Thyroid gland (tissue), 4 donors: ENCODE measurements at regions not wholly inside any gene's neighbourhood (a gene's known extent, or its start where the extent isn't known, plus 50 kb on each side); places are given as distances from the start of the nearest gene placed in this dataset.

ENCODE experiments used
- DNase-seq, 2 donors: peaks; one replicate each; pipeline ENCODE4 v3.0.0-alpha.2; 2019
- H3K27ac ChIP-seq, 3 donors: fragments of 200-600 bp; sonication (generic); 1 replicate in 2 of 3; 2 replicates in 1 of 3; pipeline ENCODE4 v1.5.1; 2016 to 2019; ENCODE audit warnings: mild to moderate bottlenecking in 1 of 3, moderate library complexity in 1 of 3
- H3K27me3 ChIP-seq: fragments of 200-600 bp; sonication (generic); one replicate; pipeline ENCODE4 v1.5.1; 2019
- H3K36me3 ChIP-seq, 2 donors: fragments of 200-600 bp; sonication (generic); one replicate each; pipeline ENCODE4 v1.5.1; 2016 to 2019
- H3K4me1 ChIP-seq, 2 donors: fragments of 200-600 bp; sonication (generic); one replicate each; pipeline ENCODE4 v1.5.1; 2017 to 2019
- H3K4me3 ChIP-seq, 3 donors: fragments of 200-600 bp; sonication (generic); replicated peaks in 1 of 3; 1 replicate in 2 of 3; 2 replicates in 1 of 3; pipeline ENCODE4 v1.5.1; 2016; ENCODE audit warnings: mild to moderate bottlenecking in 1 of 3
- H3K9me3 ChIP-seq: fragments of 200-600 bp; sonication (generic); one replicate; pipeline ENCODE4 v1.5.1; 2017
- CTCF ChIP-seq, 6 experiments: fragments of 200-600 bp in 3 of 6; fragments of 450-650 bp in 3 of 6; sonication (generic) in 3 of 6; IDR thresholded peaks; one replicate each; pipeline ENCODE4 v1.5.1; 2016 to 2019; ENCODE audit warnings: antibody characterized with exemption in 6 of 6, mild to moderate bottlenecking in 2 of 6, inconsistent platforms in 1 of 6, moderate library complexity in 1 of 6
- POLR2A ChIP-seq, 2 donors: fragments of 450-650 bp; IDR thresholded peaks; one replicate each; pipeline ENCODE4 v1.6.1; 2017; ENCODE audit warnings: antibody characterized with exemption in 2 of 2, mild to moderate bottlenecking in 2 of 2, moderate library complexity in 1 of 2
- WGBS, 2 donors: methylation state at CpG; one replicate each; pipeline ENCODE4 v1.1.5; 2017; 5-methylcytosine and 5-hydroxymethylcytosine counted together
- intact Hi-C: fragments of 100-400 bp; cut with DNase I; formaldehyde crosslinking; loops from one replicate; pipeline ENCODE4 v1.15.1; 2023

- H3K4me1 ChIP-seq = no peaks in the 10 kb centered on the region
- intact Hi-C loops = no loop called here
- no peaks in the 10 kb centered on the region for H3K27me3 ChIP-seq
- no peaks in the 10 kb centered on the region for H3K36me3 ChIP-seq
- H3K4me3 ChIP-seq = no peak overlapping the region
- no peaks in the 10 kb centered on the region for H3K9me3 ChIP-seq
- H3K27ac ChIP-seq = no peak overlapping the region
- no peak for DNase-seq
- no peak for TF ChIP-seq POLR2A (IDR thresholded peaks at IDR 0.05)
- TF ChIP-seq CTCF (IDR thresholded peaks at IDR 0.05) = no peak
These were observed 465.3 kb upstream of the SOX9 start for GRCh38 chr17:71655542-71655941.

GRCh38 chr17:71656964-71657858 is 463.6 kb upstream of the SOX9 start:
- no peak overlapping the region for H3K4me3 ChIP-seq
- no peaks in the 10 kb centered on the region for H3K36me3 ChIP-seq
- TF ChIP-seq POLR2A (IDR thresholded peaks at IDR 0.05) (no peak), CTCF (IDR thresholded peaks at IDR 0.05) (no peak)
- no peaks in the 10 kb centered on the region for H3K9me3 ChIP-seq
- intact Hi-C loops = no loop called here
- 82 to 85% methylated on average over 6 of the region's 6 CpGs for WGBS, 2 donors
- H3K4me1 ChIP-seq = no peaks in the 10 kb centered on the region
- DNase-seq = no peak
- no peak overlapping the region for H3K27ac ChIP-seq
- no peaks in the 10 kb centered on the region for H3K27me3 ChIP-seq

GRCh38 chr17:71658996-71659395 is 461.8 kb upstream of the SOX9 start:
- H3K27me3 ChIP-seq = no peaks in the 10 kb centered on the region
- H3K36me3 ChIP-seq = no peaks in the 10 kb centered on the region
- no peak overlapping the region for H3K27ac ChIP-seq
- H3K4me3 ChIP-seq = no peak overlapping the region
- H3K4me1 ChIP-seq = no peaks in the 10 kb centered on the region
- TF ChIP-seq CTCF (IDR thresholded peaks at IDR 0.05) = no peak
- TF ChIP-seq POLR2A (IDR thresholded peaks at IDR 0.05) = no peak
- no peak for DNase-seq
- WGBS, 2 donors = 79 to 86% methylated on average over 9 of the region's 9 CpGs
- no peaks in the 10 kb centered on the region for H3K9me3 ChIP-seq
- intact Hi-C loops = no loop called here

- Histone ChIP-seq H3K4me1 (no peaks in the 10 kb centered on the region), H3K36me3 (no peaks in the 10 kb centered on the region), H3K27ac (no peak overlapping the region), H3K27me3 (no peaks in the 10 kb centered on the region), H3K4me3 (no peak overlapping the region), H3K9me3 (no peaks in the 10 kb centered on the region)
- intact Hi-C loops = no loop called here
- DNase-seq = no peak
- TF ChIP-seq POLR2A (IDR thresholded peaks at IDR 0.05) (no peak), CTCF (IDR thresholded peaks at IDR 0.05) (no peak)
These were observed 456.0 kb upstream of the SOX9 start for GRCh38 chr17:71664861-71665260.

- Histone ChIP-seq H3K4me1 (no peaks in the 10 kb centered on the region), H3K4me3 (no peak overlapping the region), H3K36me3 (no peaks in the 10 kb centered on the region), H3K9me3 (no peaks in the 10 kb centered on the region), H3K27ac (no peak overlapping the region), H3K27me3 (no peaks in the 10 kb centered on the region)
- intact Hi-C loops = no loop called here
- 64 to 72% methylated on average over 2 of the region's 2 CpGs for WGBS, 2 donors
- DNase-seq = no peak
- TF ChIP-seq CTCF (IDR thresholded peaks at IDR 0.05) = no peak
- no peak for TF ChIP-seq POLR2A (IDR thresholded peaks at IDR 0.05)
These were observed 454.8 kb upstream of the SOX9 start for GRCh38 chr17:71666047-71666446.
